GM18502 (cell line): ENCODE measurements at regions not wholly inside any gene's neighbourhood (a gene's known extent, or its start where the extent isn't known, plus 50 kb on each side); places are given as distances from the start of the nearest gene placed in this dataset.

Source experiments
- ATAC-seq: cut with Tn5 transposase; IDR thresholded peaks from one replicate; pipeline ENCODE4 v1.9.1; 2021; ENCODE audit warnings: mild to moderate bottlenecking; ENCODE audit not compliant: unreplicated experiment, poor library complexity

- ATAC-seq: no peak
These were observed 60.7 kb upstream of the GZMB start for GRCh38 chr14:24694680-24695079.

GRCh38 chr14:24693983-24694382 is 60.0 kb upstream of the GZMB start:
- no peak for ATAC-seq

- no peak for ATAC-seq
These were observed 59.4 kb upstream of the GZMB start for GRCh38 chr14:24693353-24693737.

- no peak for ATAC-seq
These were observed 58.7 kb upstream of the GZMB start for GRCh38 chr14:24692382-24693352.

GRCh38 chr14:24690492-24690891 is 56.5 kb upstream of the GZMB start:
- peak; percentile 54 for ATAC-seq

- no peak for ATAC-seq
These were observed 54.2 kb upstream of the GZMB start for GRCh38 chr14:24688030-24688658.
